ENCODE measurements at regions not wholly inside any gene's neighbourhood (a gene's known extent, or its start where the extent isn't known, plus 50 kb on each side); places are given as distances from the start of the nearest gene placed in this dataset.

DNA sequence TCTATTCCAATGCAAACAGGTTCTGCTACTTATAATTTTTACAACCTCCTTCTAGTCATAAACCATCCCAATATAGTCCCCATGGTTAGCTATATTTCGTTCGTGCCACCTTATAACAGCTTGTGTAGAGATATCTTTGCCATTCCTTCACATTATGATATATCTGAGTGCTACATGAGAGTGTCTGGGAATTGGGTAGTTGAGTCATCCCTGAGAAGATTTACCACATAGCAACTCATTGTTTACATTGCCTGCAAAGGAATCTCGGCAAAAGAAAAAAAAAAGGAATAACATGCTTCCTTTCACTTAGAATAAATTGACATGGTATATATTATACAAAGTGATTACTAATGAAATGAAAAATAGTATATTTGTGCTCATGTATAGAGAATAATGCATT is 86.0 kb upstream of the VGLL3 start:
- no peak for TF ChIP-seq CTCF (IDR thresholded peaks at IDR 0.05; ENCODE audit: low read depth, low read length)
- peak; percentile 60 to 86 for DNase-seq (ENCODE audit: low read depth in 2 of 2)
- no peak overlapping the region for H3K4me3 ChIP-seq (replicated peaks in 1 of 2; ENCODE audit: low read depth in 2 of 2, low read length in 2 of 2)

- no peak overlapping the region for H3K4me3 ChIP-seq (replicated peaks in 1 of 2; ENCODE audit: low read depth in 2 of 2, low read length in 2 of 2)
- DNase-seq (ENCODE audit: low read depth in 2 of 2), result no peak
- TF ChIP-seq CTCF (IDR thresholded peaks at IDR 0.05; ENCODE audit: low read depth, low read length), result no peak
Observed at GRCh38 chr3:87073496-87074145, 82.7 kb upstream of the VGLL3 start.

DNA sequence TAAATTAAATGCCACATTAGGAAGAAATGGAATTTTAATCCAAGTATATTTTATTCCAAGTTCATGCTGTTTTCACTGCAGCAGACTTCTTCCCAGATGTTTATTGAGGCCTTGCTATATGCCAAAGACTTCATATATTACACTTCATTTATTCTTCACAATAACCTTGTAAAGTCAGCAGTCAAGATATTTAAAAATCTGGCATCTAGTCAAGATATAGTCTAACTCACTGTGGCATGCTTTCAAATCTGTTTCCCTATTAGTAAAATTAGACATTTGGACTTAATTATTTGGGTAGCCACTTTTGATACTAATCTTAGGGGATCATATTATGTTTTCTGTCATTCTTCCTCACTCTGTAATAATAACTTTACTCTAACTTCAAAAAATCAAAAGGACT is 81.5 kb upstream of the VGLL3 start:
- no peak for TF ChIP-seq CTCF (IDR thresholded peaks at IDR 0.05; ENCODE audit: low read depth, low read length)
- DNase-seq (ENCODE audit: low read depth in 2 of 2), result no peak
- H3K4me3 ChIP-seq (replicated peaks in 1 of 2; ENCODE audit: low read depth in 2 of 2, low read length in 2 of 2), result no peak overlapping the region

DNA sequence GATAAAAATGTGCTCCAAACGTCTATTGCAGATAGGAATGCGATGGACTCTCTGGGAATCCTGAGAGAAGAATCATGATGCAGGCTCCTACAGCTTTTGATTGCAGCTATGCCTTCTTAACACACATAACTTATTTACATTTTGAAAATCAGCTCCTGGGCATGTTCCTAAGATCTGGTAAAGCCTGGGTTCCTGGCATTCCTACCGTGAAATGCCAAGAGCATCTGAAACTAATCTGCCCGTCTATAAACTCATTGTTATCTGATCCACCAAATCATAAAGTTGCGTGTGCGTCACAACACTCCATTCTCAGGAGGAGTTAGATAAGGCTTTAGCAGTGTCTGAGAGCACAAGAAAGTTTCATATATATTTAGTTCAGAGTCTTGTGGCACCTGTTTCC is 79.0 kb upstream of the VGLL3 start:
- no peak overlapping the region for H3K4me3 ChIP-seq (replicated peaks in 1 of 2; ENCODE audit: low read depth in 2 of 2, low read length in 2 of 2)
- no peak for DNase-seq (ENCODE audit: low read depth in 2 of 2)
- no peak for TF ChIP-seq CTCF (IDR thresholded peaks at IDR 0.05; ENCODE audit: low read depth, low read length)

GRCh38 chr3:87069021-87069420 is 78.1 kb upstream of the VGLL3 start:
- no peak overlapping the region for H3K4me3 ChIP-seq (replicated peaks in 1 of 2; ENCODE audit: low read depth in 2 of 2, low read length in 2 of 2)
- TF ChIP-seq CTCF (IDR thresholded peaks at IDR 0.05; ENCODE audit: low read depth, low read length), result no peak

GRCh38 chr3:87062685-87063084 is 71.7 kb upstream of the VGLL3 start:
- H3K4me3 ChIP-seq (replicated peaks in 1 of 2; ENCODE audit: low read depth in 2 of 2, low read length in 2 of 2), result no peak overlapping the region
- no peak for TF ChIP-seq CTCF (IDR thresholded peaks at IDR 0.05; ENCODE audit: low read depth, low read length)
- DNase-seq (ENCODE audit: low read depth in 2 of 2), result no peak

More at GRCh38 chr3:87069021-87069420, 78.1 kb upstream of the VGLL3 start:
- no peak for DNase-seq (ENCODE audit: low read depth in 2 of 2)

DNA sequence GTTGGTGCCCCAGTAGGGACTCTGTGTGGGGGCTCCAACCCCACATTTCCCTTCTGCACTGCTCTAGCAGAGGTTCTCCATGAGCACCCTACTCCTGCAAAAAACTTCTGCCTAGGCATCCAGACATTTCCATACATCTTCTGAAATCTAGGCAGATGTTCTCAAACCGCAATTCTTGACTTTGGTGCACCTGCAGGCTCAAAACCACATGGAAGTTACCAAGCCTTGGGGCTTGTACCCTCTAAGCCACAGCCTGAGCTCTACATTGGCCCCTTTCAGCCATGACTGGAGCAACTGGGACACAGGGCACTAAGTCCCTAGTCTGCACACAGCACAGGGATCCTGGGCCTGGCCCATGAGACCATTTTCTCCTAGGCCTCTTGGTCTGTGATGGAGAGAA is 66.5 kb upstream of the VGLL3 start:
- no peak overlapping the region for H3K4me3 ChIP-seq (replicated peaks in 1 of 2; ENCODE audit: low read depth in 2 of 2, low read length in 2 of 2)
- TF ChIP-seq CTCF (IDR thresholded peaks at IDR 0.05; ENCODE audit: low read depth, low read length), result no peak

More for the DNA sequence above, 66.5 kb upstream of the VGLL3 start:
- no peak for DNase-seq (ENCODE audit: low read depth in 2 of 2)

Measured in cardiac fibroblast (primary cell).